EL (cell line): ENCODE measurements at regions not wholly inside any gene's neighbourhood (a gene's known extent, or its start where the extent isn't known, plus 50 kb on each side); places are given as distances from the start of the nearest gene placed in this dataset.
"Not testable (repeated sequence)": the region's sequence is repeated elsewhere in the genome, so short reads cannot be mapped to it uniquely, and the experiment has no call there.

ENCODE experiments used
- DNase-seq: peaks from one replicate; pipeline ENCODE4 v3.0.0-alpha.2; 2016

- no peak for DNase-seq
Measured at GRCh38 chr9:117649126-117649525, 55.1 kb upstream of the TLR4 start.

- no peak for DNase-seq
Measured at GRCh38 chr9:117644932-117645636, 59.1 kb upstream of the TLR4 start.

- DNase-seq = peak; percentile 64
Measured at GRCh38 chr9:117644133-117644931, 59.9 kb upstream of the TLR4 start.

GRCh38 chr9:117643288-117643654, 60.9 kb upstream of the TLR4 start:
- no peak for DNase-seq

GRCh38 chr9:117642571-117643287, 61.5 kb upstream of the TLR4 start:
- not testable (repeated sequence) for DNase-seq

- no peak for DNase-seq
Measured at GRCh38 chr9:117636681-117637080, 67.5 kb upstream of the TLR4 start.

GRCh38 chr9:117625154-117625553, 79.0 kb upstream of the TLR4 start:
- DNase-seq = no peak

GRCh38 chr9:117624106-117624505, 80.1 kb upstream of the TLR4 start:
- DNase-seq = no peak

GRCh38 chr9:117622347-117622746, 81.9 kb upstream of the TLR4 start:
- peak; percentile 2 for DNase-seq

- DNase-seq = no peak
Measured at GRCh38 chr9:117616431-117616831, 87.8 kb upstream of the TLR4 start.

GRCh38 chr9:117612317-117612716, 91.9 kb upstream of the TLR4 start:
- DNase-seq = no peak

- DNase-seq = no peak
Measured at GRCh38 chr9:117597977-117598376, 106.2 kb upstream of the TLR4 start.

GRCh38 chr9:117596678-117597077, 107.5 kb upstream of the TLR4 start:
- DNase-seq = no peak

- no peak for DNase-seq
Measured at GRCh38 chr9:117595650-117596049, 108.6 kb upstream of the TLR4 start.

- DNase-seq = no peak
Measured at GRCh38 chr9:117587263-117587662, 116.9 kb upstream of the TLR4 start.

- DNase-seq = no peak
Measured at GRCh38 chr9:117574099-117574498, 130.1 kb upstream of the TLR4 start.

GRCh38 chr9:117564839-117565238, 139.4 kb upstream of the TLR4 start:
- DNase-seq = no peak

- DNase-seq = no peak
Measured at GRCh38 chr9:117561761-117562160, 142.4 kb upstream of the TLR4 start.

GRCh38 chr9:117555964-117556629, 141.2 kb upstream of the ASTN2 start:
- DNase-seq = peak; percentile 53

- no peak for DNase-seq
Measured at GRCh38 chr9:117552811-117553210, 138.0 kb upstream of the ASTN2 start.

GRCh38 chr9:117551171-117551570, 136.3 kb upstream of the ASTN2 start:
- no peak for DNase-seq

GRCh38 chr9:117549444-117549843, 134.6 kb upstream of the ASTN2 start:
- DNase-seq = no peak

GRCh38 chr9:117548556-117548955, 133.7 kb upstream of the ASTN2 start:
- DNase-seq = no peak
